Tibial nerve (tissue), 4 donors: ENCODE measurements at regions not wholly inside any gene's neighbourhood (a gene's known extent, or its start where the extent isn't known, plus 50 kb on each side); places are given as distances from the start of the nearest gene placed in this dataset.

ENCODE experiments used
- CTCF ChIP-seq, 5 experiments: fragments of 200-600 bp in 3 of 5; fragments of 450-650 bp in 2 of 5; sonication (generic) in 3 of 5; IDR thresholded peaks; one replicate each; pipeline ENCODE4 v1.5.1; 2016 to 2019; ENCODE audit warnings: antibody characterized with exemption in 5 of 5, mild to moderate bottlenecking in 3 of 5, moderate library complexity in 2 of 5
- EP300 ChIP-seq, 2 donors: sonication (generic); formaldehyde crosslinking; IDR thresholded peaks; one replicate each; pipeline ENCODE4 v1.6.1; 2017; ENCODE audit warnings: antibody characterized with exemption in 2 of 2, mild to moderate bottlenecking in 1 of 2
- POLR2A ChIP-seq, 2 donors: fragments of 450-650 bp; IDR thresholded peaks; one replicate each; pipeline ENCODE4 v1.6.1; 2017; ENCODE audit warnings: antibody characterized with exemption in 2 of 2, mild to moderate bottlenecking in 2 of 2, moderate library complexity in 2 of 2

- TF ChIP-seq CTCF (IDR thresholded peaks at IDR 0.05), result no peak
- no peak for TF ChIP-seq POLR2A (IDR thresholded peaks at IDR 0.05)
- TF ChIP-seq EP300 (IDR thresholded peaks at IDR 0.05), result peak in 1 of 2 donors; percentile 27
These were observed 171.3 kb downstream of the BLID start for GRCh38 chr11:121944556-121945230.
